ENCODE measurements at regions not wholly inside any gene's neighbourhood (a gene's known extent, or its start where the extent isn't known, plus 50 kb on each side); places are given as distances from the start of the nearest gene placed in this dataset.
A peak's percentile ranks its signal among the peaks of the same experiment; 100 is the strongest.

DNA sequence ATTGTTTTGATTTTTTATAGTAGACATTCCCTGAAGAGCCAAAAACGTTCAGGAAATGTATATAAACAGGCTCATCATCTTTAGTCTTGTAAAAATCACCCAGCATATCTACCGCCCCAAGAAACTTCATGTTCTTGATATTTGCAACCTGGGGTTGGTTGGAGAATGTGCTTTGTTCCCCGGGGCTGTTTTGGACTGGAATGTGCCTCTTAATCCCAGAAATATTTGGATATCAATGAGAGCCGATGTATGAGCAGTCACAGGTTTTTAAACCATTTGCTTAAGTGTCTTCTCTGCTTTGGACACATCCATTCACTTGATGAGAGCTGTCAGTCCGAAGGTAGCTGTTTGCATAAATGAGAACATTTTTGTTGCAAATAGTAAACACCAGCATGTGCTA is 449.7 kb downstream of the PCDH7 start:
- H3K4me1 Mint-ChIP-seq (ENCODE audit: unreplicated experiment) = peaks cover 18% of the 10 kb centered on the region
- no peaks in the 10 kb centered on the region for H3K27me3 Mint-ChIP-seq (ENCODE audit: unreplicated experiment)

DNA sequence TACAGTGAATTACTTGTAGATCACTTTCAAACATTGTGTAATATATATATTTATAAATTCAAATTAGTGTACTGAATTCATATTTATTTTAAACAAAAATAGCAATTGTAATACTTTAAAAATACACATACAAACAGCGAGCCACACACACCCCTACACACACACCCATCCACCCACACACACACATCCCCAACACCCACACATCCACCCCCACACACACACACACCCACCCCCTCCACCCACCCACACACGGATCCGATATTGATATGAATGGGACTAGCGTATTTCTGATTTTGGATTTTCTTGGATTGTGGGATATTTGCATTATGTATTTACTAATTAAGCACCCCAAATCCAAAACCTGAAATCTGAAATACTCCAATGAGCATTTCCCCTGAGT is 451.2 kb downstream of the PCDH7 start:
- Mint-ChIP-seq H3K27me3 (ENCODE audit: unreplicated experiment) (no peaks in the 10 kb centered on the region), H3K4me3 (ENCODE audit: unreplicated experiment) (no peak overlapping the region), H3K36me3 (ENCODE audit: unreplicated experiment) (no peaks in the 10 kb centered on the region), H3K9me3 (ENCODE audit: unreplicated experiment) (peaks cover 6% of the 10 kb centered on the region), H3K27ac (ENCODE audit: unreplicated experiment) (no peak overlapping the region), H3K4me1 (ENCODE audit: unreplicated experiment) (peaks cover 18% of the 10 kb centered on the region)
- TF ChIP-seq, protein P1, sequence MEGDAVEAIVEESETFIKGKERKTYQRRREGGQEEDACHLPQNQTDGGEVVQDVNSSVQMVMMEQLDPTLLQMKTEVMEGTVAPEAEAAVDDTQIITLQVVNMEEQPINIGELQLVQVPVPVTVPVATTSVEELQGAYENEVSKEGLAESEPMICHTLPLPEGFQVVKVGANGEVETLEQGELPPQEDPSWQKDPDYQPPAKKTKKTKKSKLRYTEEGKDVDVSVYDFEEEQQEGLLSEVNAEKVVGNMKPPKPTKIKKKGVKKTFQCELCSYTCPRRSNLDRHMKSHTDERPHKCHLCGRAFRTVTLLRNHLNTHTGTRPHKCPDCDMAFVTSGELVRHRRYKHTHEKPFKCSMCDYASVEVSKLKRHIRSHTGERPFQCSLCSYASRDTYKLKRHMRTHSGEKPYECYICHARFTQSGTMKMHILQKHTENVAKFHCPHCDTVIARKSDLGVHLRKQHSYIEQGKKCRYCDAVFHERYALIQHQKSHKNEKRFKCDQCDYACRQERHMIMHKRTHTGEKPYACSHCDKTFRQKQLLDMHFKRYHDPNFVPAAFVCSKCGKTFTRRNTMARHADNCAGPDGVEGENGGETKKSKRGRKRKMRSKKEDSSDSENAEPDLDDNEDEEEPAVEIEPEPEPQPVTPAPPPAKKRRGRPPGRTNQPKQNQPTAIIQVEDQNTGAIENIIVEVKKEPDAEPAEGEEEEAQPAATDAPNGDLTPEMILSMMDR (IDR thresholded peaks at IDR 0.05) = no peak
- DNase-seq (ENCODE audit: extremely low spot score, unreplicated experiment) = no peak

More for the DNA sequence above, 449.7 kb downstream of the PCDH7 start:
- Mint-ChIP-seq H3K4me3 (ENCODE audit: unreplicated experiment) (peak overlapping the region; percentile 6), H3K27ac (ENCODE audit: unreplicated experiment) (peak overlapping the region; percentile 7), H3K36me3 (ENCODE audit: unreplicated experiment) (no peaks in the 10 kb centered on the region), H3K9me3 (ENCODE audit: unreplicated experiment) (peaks cover 6% of the 10 kb centered on the region)
- no peak for DNase-seq (ENCODE audit: extremely low spot score, unreplicated experiment)
- TF ChIP-seq, protein P1 (IDR thresholded peaks at IDR 0.05) = no peak

DNA sequence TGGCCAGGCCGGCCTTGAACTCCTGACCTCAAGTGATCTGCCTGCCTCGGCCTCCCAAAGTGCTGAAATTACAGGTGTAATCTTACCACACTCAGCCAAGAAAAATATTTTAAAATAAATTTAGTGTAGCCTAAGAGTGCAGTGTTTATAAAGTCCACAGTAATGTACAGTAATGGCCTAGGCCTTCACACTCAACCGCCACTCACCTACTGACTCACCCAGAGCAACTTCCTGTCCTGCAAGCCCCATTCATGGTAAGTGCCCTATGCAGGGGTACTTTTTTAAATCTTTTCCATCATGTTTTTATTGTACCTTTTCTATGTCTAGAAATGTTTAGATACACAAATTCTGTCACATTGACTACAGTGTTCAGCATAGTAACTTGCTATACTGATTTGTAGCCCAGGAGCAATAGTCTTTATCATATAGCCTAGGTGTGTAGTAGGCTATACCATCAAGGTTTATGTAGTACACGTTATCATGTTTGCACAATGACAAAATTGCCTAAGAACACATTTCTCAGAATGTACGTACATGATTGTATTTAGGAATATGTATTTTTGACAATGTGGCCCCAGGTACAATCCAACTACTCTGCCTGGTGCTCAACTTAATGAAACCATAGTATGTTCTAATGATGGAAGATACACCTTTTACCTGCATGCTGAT is 455.2 kb downstream of the PCDH7 start:
- Mint-ChIP-seq H3K4me1 (ENCODE audit: unreplicated experiment) (peaks cover 6% of the 10 kb centered on the region), H3K27me3 (ENCODE audit: unreplicated experiment) (no peaks in the 10 kb centered on the region), H3K36me3 (ENCODE audit: unreplicated experiment) (no peaks in the 10 kb centered on the region), H3K4me3 (ENCODE audit: unreplicated experiment) (no peak overlapping the region), H3K9me3 (ENCODE audit: unreplicated experiment) (peaks cover 6% of the 10 kb centered on the region), H3K27ac (ENCODE audit: unreplicated experiment) (no peak overlapping the region)
- no peak for DNase-seq (ENCODE audit: extremely low spot score, unreplicated experiment)
- TF ChIP-seq, protein P1 (IDR thresholded peaks at IDR 0.05) = no peak

DNA sequence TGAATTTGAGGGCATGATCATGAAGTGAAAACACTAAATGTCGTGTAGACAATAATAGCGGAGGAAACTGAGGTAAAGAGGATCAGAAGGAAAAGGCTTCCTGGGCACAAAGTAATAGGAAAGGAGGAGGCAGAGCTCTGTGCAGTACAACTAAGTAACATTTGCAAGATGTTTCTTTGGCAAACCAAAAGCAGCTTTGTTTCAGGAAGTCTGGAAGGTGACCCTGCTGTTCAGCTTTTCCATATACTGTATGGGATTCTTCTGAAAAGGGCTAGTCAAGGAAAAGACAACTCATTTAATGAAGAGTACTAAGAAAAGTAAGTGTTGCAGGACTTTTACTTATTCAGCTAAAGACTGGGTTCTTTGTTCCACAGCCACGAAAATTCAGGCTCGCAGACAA is 463.1 kb downstream of the PCDH7 start:
- DNase-seq (ENCODE audit: extremely low spot score, unreplicated experiment) = no peak
- TF ChIP-seq, protein P1 (IDR thresholded peaks at IDR 0.05) = no peak
- no peak overlapping the region for H3K27ac Mint-ChIP-seq (ENCODE audit: unreplicated experiment)
- H3K36me3 Mint-ChIP-seq (ENCODE audit: unreplicated experiment) = no peaks in the 10 kb centered on the region
- H3K4me1 Mint-ChIP-seq (ENCODE audit: unreplicated experiment) = no peaks in the 10 kb centered on the region
- no peaks in the 10 kb centered on the region for H3K27me3 Mint-ChIP-seq (ENCODE audit: unreplicated experiment)
- no peak overlapping the region for H3K4me3 Mint-ChIP-seq (ENCODE audit: unreplicated experiment)
- peaks cover 12% of the 10 kb centered on the region for H3K9me3 Mint-ChIP-seq (ENCODE audit: unreplicated experiment)

DNA sequence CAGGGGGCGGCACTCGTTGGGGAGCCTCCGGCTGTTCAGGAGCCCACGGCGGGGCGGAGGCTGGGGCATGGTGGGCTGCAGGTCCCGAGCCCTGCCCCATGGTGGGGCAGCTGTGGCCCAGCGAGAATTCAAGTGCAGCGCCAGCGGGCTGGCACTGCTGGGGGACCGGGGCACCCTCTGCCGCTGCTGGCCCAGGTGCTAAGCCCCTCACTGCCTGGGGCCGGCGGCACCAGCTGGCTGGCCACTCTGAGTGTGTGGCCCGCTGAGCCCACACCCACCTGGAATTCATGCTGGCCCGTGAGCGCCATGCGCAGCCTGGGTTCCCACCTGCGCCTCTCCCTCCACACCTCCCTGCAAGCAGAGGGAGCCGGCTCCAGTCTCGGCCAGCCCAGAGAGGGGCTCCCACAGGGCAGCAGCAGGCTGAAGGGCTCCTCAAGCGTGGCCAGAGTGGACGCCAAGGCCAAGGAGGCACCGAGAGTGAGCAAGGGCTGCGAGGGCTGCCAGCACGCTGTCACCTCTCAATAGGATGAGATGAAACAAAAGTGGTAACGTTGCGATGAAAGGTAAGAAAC is 464.9 kb downstream of the PCDH7 start:
- no peaks in the 10 kb centered on the region for H3K4me1 Mint-ChIP-seq (ENCODE audit: unreplicated experiment)
- no peak overlapping the region for H3K4me3 Mint-ChIP-seq (ENCODE audit: unreplicated experiment)
- no peaks in the 10 kb centered on the region for H3K36me3 Mint-ChIP-seq (ENCODE audit: unreplicated experiment)
- TF ChIP-seq, protein P1 (IDR thresholded peaks at IDR 0.05) = no peak
- H3K27me3 Mint-ChIP-seq (ENCODE audit: unreplicated experiment) = no peaks in the 10 kb centered on the region
- no peak for DNase-seq (ENCODE audit: extremely low spot score, unreplicated experiment)
- peaks cover 16% of the 10 kb centered on the region for H3K9me3 Mint-ChIP-seq (ENCODE audit: unreplicated experiment)
- no peak overlapping the region for H3K27ac Mint-ChIP-seq (ENCODE audit: unreplicated experiment)
